ENCODE measurements at regions not wholly inside any gene's neighbourhood (a gene's known extent, or its start where the extent isn't known, plus 50 kb on each side); places are given as distances from the start of the nearest gene placed in this dataset.

GRCh38 chr16:85541619-85541979, 71.5 kb upstream of the GSE1 start:
- TF ChIP-seq POLR2A (IDR thresholded peaks at IDR 0.05): no peak
- TF ChIP-seq, protein P1, sequence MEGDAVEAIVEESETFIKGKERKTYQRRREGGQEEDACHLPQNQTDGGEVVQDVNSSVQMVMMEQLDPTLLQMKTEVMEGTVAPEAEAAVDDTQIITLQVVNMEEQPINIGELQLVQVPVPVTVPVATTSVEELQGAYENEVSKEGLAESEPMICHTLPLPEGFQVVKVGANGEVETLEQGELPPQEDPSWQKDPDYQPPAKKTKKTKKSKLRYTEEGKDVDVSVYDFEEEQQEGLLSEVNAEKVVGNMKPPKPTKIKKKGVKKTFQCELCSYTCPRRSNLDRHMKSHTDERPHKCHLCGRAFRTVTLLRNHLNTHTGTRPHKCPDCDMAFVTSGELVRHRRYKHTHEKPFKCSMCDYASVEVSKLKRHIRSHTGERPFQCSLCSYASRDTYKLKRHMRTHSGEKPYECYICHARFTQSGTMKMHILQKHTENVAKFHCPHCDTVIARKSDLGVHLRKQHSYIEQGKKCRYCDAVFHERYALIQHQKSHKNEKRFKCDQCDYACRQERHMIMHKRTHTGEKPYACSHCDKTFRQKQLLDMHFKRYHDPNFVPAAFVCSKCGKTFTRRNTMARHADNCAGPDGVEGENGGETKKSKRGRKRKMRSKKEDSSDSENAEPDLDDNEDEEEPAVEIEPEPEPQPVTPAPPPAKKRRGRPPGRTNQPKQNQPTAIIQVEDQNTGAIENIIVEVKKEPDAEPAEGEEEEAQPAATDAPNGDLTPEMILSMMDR (IDR thresholded peaks at IDR 0.05): no peak
